Stimulated activated CD4-positive, alpha-beta T cell treated with anti-CD3 and anti-CD28 coated beads, Interleukin-4, amount 100 ng/mL, for 48 hours (primary cell): ENCODE measurements at regions not wholly inside any gene's neighbourhood (a gene's known extent, or its start where the extent isn't known, plus 50 kb on each side); places are given as distances from the start of the nearest gene placed in this dataset.

ENCODE experiments used
- DNase-seq, 2 donors: peaks; one replicate each; pipeline ENCODE4 v3.0.0-alpha.2; 2020; ENCODE audit warnings: low read depth in 2 of 2

- DNase-seq, result no peak
Observed at GRCh38 chr17:77321649-77322513, 181.1 kb downstream of the SEC14L1 start.

GRCh38 chr17:77322514-77323412 is 182.0 kb downstream of the SEC14L1 start:
- DNase-seq, result no peak

- DNase-seq, result no peak
Observed at GRCh38 chr17:77323413-77324171, 182.8 kb downstream of the SEC14L1 start.

- DNase-seq, result no peak
Observed at GRCh38 chr17:77324227-77324626, 183.5 kb downstream of the SEC14L1 start.

- no peak for DNase-seq
Observed at GRCh38 chr17:77325577-77326075, 184.9 kb downstream of the SEC14L1 start.

- no peak for DNase-seq
Observed at GRCh38 chr17:77326076-77326591, 185.4 kb downstream of the SEC14L1 start.

GRCh38 chr17:77326636-77327035 is 185.9 kb downstream of the SEC14L1 start:
- DNase-seq, result no peak

GRCh38 chr17:77327181-77327565 is 186.4 kb downstream of the SEC14L1 start:
- no peak for DNase-seq

GRCh38 chr17:77327566-77328464 is 187.0 kb downstream of the SEC14L1 start:
- no peak for DNase-seq

GRCh38 chr17:77328823-77329740 is 188.3 kb downstream of the SEC14L1 start:
- no peak for DNase-seq

- no peak for DNase-seq
Observed at GRCh38 chr17:77329741-77330531, 189.2 kb downstream of the SEC14L1 start.

- DNase-seq, result no peak
Observed at GRCh38 chr17:77330602-77331081, 189.9 kb downstream of the SEC14L1 start.

- DNase-seq, result peak; percentile 94 to 99
Observed at GRCh38 chr17:77331301-77331864, 190.6 kb downstream of the SEC14L1 start.

GRCh38 chr17:77332034-77332971 is 191.5 kb downstream of the SEC14L1 start:
- DNase-seq, result no peak

- no peak for DNase-seq
Observed at GRCh38 chr17:77332981-77333685, 192.4 kb downstream of the SEC14L1 start.

GRCh38 chr17:77337150-77337549 is 196.4 kb downstream of the SEC14L1 start:
- no peak for DNase-seq
